NOMO-1 treated with DMSO at 0.1 percent for 48 hours (cell line): ENCODE measurements at regions not wholly inside any gene's neighbourhood (a gene's known extent, or its start where the extent isn't known, plus 50 kb on each side); places are given as distances from the start of the nearest gene placed in this dataset.
"Not testable (repeated sequence)": the region's sequence is repeated elsewhere in the genome, so short reads cannot be mapped to it uniquely, and the experiment has no call there.

Experiments used
- DNase-seq: peaks from one replicate; lab custom pipeline; 2025; ENCODE audit not compliant: unreplicated experiment; lab: John Stamatoyannopoulos, UW

DNA sequence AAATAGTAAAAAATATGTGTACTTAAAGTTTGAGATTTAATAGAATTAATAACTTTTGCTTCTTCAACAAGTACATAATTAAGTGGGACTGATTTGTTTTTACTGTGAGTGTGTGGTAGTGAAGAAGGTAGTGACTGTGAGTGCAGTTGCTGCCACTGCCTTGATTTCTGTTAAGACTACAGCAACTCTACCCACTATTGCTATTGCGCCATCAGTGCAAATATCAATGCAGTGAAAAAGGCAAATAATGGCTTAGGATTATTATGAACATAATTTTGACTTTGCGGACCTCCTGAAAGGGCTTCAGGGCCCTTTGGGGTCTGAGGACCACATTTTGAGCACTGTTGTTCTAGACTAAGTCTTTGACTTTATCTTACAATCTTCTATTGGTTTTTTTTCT is 112.0 kb upstream of the PITX1 start:
- DNase-seq, result no peak

DNA sequence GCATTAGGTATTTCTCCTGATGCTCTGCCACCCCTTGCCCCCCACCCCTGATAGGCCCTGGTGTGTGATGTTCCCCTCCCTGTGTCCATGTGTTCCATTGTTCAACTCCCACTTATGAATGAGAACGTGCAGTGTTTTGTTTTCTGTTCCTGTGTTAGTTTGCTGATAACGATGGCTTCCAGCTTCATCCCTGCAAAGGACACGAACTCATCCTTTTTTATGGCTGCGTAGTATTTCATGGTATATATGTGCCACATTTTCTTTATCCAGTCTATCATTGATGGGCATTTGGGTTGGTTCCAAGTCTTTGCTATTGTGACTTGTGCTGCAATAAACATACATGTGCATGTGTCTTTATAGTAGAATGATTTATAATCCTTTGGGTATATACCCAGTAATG is 109.7 kb upstream of the PITX1 start:
- DNase-seq, result not testable (repeated sequence)

DNA sequence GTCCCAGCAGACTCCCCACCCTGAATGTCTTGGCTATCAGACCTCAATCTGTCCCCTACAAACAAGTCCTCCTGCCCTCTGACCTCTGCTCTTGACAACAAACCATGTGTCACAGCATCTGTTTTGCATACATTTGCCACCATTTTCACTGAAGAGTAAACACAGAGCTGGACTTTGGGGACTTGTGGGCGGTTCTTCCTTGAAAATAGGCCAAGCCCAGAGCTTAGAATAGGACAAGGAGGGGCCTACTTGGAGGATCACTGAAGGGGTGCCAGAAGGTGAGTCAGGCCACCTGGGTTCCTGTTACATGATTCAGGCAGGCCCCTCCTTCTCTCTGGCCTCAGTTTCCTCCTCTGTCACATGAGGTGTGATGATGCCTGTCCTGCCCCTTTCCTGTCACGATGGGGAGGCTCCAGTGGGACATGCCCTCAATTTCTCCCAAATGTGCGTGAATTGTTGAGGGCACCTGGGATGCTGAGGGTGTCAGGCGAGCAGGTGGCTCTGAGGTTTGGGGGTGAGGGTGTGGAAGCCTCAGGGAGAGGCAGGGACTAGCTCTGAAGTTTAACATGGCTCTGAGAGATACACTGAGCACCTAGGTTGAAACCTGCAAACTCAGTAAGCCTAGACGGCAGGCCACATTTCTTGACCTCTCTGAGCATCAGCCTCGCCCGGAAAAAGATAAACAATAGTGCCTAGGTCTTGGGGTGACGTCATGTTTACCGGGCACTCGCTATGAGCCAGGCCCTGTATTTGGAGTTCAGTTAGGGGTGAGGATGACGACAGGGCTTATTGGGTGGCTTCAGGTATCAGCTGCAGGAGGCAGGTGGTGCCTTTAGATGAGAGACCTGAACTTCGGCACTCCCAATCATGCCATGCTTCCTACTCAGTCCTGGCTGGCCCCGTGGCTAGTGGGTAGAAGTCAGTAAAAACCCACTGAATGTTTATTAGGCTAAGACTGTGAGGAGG is 107.6 kb upstream of the PITX1 start:
- no peak for DNase-seq

DNA sequence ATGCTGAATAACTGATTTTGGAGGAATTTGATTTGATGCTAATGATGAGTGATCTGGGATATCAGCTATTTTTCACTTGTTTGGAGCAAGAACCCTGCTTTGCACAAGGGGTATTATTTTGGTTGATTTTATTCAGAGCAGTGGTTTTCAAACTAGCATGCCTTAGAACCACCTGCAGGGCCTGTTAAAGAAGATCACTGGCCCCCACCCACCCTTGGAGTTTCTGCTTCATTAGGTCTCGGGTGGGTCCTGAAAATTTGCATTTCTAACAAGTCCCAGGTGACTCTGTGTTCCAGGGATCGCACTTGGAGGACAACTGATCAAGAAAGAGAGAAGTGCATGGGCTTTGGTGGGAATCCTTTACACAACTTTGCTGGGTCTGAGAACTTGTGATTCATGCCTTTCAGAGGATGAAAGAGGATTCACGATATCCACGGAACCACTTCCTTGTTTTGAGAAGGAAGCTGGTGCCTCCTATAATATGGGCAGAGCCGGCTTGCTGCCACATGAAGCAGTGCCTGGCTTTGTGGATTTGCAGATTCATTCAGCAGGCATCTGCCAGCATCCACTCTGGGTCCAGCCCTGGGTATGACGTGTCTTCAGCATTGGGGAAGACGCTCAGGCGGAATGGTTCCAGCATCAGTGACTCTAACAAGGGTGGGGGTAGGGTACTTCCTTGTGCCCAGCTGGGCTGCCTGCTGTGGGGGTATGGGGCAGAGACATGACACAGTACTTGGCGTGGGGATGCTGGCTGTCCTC is 106.6 kb upstream of the PITX1 start:
- DNase-seq, result peak; percentile 51

DNA sequence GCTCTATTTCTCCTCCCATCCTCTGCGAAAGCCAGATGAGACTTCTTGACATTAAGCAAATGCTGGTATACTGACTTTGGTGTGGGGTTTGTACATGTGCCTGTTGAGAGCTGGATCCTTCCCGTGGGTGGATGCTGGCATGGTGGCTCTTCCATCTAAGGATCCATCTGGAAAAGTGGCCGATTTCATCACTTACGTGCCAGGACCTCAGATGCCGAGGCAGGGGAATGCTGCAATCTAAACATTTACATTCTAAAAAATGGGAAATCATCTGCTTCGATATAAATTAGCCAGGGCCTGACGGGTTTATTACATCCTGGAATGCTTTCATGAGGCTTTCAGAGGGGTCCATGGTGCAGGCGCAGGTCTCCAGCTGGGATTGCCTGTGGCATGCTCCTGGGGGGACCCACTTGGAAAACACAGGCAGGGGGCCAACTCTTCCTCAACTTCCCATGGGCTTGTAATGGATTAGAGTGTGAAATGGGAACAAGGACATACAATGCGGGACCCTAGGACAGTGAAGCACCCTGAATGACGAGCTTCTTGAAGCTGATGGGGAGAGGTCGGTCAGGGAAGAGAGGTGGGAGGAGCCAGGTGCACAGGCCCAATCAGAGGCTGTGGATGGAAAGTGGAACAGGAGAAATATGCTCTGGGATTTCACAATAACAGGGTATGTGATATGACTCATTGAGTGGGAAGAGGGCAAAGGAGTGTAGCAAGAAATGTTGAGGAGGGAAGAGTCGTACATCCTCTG is 105.5 kb upstream of the PITX1 start:
- DNase-seq, result peak; percentile 60

DNA sequence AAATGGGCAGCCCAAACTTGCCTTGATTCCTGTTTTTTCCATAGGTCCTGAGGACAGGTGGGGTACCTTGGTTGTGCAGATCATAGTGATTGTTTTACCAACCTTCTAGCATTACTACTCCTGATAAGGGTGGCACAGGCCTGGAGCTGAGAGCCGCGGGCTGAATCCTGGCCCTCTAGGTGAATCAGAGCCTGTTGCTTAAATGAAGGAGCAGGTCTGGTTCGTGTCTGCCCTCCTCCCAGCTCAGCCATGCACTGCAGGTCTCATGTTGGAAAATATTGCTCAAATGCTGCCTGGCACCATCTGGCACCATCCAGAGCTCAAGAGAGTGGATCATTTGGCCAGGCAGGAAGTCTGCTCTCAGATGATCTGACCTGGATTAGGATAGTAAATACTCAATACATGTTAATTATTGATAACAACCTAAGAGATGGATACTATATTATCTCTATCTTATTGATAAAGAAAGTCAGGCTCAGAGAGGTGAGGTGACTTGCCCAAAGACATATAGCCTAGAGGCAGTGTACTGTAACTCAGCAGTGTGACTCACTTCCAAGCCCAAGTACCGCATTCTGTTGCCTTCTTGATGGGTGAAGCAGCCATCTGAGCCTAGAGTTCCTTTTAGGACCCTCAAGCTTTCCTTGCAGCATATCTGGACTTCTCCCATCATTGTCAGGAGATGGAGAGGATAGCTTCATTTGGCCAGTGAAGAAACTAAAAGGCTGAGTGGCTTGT is 104.3 kb upstream of the PITX1 start:
- no peak for DNase-seq

DNA sequence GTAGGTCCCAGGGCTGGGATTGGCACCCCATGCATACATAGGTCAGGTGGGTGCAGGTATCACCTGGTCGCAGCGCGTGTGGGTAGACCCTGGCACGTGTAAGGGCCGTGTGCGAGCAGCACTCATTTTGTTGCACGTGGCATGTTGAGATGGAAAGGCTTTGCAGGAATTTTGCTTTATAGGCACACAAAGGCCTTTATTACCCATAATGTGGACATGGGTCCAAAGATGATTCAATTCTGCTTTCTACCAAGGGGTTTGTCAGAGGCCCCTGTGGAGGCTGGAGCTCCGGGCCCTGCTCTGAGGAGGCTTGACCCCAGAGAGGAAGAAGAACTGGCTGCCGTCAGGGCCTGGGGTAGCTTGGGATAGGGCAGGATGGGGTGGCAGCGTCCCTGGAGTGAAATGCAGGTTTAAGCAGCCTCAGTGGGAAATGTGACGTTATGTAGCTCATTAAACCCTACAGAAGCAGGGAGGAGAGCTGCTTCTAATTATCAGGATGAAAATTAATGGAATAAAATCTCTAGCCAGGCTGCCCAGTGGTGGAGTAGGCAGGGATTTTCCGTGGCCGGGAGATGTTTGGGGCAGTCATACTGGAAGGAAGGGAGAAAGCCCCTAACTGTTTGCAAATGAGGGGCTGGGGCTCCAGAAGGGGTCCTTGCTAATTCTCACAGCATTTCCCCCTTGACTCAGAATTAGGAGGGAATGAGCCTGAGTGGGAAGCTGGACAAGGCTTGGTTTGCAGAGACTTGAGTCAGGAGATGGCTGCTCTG is 103.3 kb upstream of the PITX1 start:
- DNase-seq, result no peak

DNA sequence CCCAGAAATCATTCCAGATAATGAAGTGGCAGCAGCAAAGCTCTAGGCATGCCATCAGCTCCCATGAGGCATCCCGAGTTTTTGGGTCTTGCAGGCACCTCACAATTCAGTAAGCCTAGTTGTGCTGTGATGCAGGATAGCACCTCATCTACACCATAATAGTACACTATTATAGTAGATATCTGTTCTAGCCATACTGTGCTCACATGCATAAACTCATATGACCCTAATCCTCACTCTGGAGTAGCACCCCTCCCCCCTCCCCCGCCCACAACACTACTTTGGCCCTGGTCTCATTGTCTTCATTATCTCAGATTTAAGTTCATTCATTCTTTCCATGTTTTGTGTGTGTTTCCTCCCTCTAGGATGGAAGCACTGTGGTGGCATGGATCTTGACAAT is 102.5 kb upstream of the PITX1 start:
- DNase-seq, result no peak

DNA sequence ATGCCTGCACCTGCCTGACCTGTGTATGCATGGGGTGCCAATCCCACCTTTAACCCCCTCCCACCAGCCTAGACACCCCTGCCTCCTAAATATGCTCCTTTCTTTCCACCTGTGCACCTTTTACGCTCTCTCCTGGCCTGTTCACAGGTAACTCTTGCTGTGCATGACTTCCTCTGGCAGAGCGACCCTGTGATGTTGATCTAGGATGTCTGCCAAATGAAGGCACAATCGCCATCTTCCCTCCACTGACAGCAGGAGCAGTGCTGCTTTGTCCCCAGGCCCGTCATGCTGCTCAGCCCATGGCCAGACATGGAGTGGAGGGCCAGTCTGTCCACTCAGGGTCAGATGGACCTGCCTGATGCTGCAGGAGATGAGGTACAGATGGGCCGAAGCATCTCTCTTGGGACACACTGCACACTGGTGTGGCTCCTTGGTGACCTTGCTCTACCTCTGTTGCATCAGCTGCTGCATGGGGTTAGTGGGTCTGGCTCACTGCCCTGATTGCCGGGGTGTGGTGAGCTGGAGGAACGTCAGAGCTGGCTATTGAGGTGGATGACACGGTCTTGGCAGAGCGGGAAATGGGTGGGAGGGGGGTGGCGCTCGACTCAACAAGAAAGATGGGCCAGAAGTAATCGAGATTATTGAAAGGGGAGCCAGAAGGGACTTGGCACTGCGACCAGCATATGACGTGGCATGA is 101.7 kb upstream of the PITX1 start:
- no peak for DNase-seq

DNA sequence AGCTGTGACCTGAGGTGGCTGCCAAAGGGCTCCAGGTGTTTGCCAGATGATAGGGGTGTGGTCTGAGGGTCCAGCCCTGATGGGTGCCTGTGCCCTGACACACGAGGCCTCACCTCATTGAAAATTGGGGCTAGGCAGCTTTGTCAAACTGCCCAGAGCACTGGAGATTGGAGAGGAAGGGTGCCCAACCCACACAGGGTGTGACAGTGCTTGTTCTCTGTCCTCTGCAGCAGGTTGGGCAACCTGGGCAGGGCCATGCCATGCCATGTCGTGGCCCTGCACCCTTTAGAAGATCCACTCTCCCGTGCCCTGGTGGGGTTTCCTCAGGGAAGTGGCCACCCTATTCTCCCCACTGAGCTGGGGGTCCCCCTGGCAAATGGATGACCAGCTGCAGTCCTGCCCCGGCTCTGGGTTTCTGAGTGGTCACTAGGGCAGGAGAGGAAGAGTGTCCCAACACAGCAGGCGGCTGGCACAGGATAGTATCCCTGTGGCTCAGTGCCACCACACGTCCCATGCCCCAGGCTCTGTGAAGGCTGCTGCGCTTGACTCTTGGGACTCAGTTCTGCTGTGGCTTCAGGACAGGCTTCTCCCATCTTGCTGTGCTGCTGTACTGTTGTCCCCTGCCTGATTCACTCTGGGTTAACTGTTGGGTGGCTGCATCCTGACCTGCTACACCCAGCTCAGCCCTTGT is 100.8 kb upstream of the PITX1 start:
- no peak for DNase-seq

DNA sequence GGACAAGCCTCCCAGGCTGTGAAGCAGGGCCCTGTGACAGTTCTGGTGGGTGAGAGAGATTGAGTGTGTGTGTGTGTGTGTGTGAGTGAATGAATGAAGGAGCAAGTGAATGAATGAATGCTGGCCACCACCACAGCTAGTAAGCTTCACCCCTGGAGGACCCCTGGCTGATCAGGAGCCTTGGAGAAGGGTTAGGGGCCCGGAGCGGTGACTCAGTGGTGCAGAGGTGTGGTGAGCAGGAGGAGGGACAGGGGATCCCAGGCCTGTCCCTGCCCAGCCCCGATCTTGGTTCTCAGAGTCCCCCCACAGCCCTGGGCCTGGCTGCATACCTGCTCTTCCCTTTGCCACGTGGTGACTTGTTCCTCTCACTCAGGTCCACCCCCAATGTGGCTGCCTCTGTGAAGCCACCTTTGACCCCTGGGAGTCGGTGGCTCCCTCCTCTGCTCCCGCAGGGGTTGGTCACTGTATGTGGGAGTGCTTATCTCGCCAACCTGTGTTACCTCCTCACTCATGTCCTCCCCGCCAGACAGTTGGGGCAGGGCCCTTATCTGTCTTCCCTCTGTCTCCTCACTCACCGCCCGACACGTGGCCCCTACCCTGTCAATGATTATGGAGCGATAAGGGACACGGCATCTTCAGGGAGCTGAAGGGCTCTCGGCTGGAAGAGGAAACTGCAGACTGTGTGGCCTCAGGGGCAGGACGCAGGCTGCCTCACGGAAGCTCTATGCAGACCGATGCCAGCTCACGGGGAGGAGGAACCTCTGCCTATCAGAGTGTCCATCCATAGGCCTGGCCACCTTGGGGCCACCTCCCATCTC is 99.9 kb upstream of the PITX1 start:
- no peak for DNase-seq

DNA sequence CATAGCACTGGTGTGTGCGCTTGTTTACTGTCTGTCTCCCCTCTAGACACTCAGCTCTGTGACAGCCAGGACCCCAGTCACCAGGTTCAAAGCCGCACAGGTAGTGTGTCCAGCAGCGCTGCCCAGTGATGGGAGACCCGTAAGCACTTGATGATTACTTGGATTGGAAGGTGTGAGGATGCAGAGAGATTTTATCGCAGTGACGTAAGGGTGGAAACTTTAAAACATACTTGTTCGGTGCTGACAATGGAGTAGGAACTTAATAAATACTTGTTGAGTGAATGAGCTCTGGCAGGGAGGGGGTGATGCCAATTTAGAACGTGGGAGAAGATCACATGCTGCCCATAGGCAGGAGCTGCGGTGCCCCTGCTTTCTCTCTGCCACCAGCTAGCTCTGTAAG is 99.2 kb upstream of the PITX1 start:
- no peak for DNase-seq

DNA sequence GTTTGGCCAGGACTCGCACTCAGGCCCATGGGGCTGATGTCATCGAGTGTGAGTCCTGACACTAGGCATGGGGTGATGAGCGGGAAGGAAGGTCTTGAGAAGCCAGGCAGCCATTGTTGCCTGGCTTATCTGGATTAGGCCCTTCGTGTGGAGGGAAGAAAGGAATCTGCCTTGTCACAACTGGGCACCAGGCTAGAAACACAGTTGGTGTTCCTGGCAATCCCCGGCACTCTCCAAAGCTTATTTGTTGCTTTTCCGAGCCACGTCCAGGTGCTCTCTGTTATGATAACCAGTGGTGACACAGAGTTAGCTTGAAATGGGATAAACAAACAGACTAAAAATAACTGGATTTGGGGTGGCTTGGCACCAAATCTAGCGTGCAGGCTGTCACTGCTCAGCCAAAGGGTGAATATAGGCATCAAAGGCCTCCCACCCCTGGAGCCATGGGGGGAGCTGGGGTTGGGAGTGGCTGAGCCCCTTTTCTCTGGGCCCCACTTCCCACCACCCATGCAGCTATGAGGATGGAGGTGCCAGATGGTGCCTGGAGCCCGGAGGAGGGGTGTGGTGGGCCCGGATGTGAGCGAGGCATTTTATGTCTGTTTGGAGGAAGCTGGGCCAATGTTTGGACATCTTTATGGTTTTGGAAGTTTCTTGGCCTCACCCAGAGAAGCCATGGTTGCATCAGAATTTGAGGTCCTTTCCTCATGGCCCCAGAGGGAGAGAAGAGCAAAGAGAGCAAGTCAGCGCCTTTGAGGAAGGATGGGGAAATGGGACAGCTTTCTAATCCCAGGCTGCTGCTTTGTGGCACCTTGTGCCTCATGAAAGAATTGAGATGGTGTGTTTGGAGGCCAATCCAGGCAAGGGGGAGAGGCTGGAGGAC is 98.0 kb upstream of the PITX1 start:
- DNase-seq, result no peak

DNA sequence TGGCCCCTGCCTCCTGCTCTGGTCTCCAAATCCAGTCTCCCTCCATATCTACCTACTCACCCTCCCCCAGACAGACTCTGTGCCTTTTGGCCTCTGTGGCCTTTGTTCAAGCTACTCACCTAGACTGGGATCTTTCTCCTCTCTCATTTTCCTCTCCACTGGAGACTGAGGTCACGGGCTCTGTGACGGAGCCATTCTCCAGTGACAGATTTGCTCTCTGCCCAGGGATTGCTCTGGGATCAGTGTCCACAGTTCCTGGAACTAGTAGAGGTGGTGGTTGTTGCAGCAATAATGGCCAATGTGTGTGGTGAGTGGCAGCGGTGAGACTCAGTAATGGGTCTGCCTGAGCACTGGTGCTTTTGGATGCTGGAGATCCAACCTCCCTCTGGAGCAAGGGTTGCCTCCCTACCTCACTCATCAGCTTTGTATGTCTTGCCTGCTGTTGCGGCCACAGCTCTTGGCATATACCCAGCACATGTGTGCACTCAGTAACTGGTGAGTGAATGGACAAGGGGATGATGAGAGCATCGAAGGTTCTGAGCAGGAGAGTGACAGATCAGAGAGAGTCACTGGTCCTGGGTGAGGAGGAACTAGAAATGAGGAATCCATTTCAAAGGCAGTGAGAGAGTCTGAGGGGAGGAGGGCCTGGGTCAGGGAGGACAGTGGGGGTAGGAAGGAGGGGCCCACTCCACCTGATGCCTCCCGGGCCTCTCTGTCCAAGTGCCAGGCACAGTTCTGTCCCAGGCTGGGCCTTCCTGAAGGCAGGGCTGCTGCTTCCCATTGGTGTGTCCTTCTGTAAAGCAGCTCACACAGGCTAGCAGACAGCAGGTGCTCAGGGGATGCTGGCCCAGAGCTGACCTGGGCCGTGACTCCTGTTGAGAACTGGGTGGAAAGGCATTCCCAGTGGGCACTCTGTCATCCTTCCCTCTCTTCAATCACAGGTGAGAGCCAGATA is 96.5 kb upstream of the PITX1 start:
- no peak for DNase-seq

DNA sequence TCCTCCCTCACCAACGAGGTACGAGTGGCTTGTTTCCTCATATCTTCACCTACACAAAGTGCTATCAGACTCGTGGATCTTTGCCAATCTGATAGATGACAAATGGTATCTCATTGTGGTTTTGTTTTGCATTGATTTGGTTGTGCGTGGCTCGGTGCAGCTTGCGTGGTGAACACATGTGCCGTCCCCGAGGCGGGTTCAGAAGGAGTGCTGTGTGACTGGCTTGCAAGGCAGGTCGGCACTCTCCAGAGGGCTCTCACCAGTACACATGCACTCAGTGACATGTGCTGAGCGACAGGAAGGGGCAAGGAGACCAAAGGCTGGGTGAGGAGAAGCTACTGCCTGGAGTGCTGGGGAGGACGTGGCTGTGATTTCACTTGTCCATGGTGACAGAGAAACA is 95.3 kb upstream of the PITX1 start:
- DNase-seq, result no peak

DNA sequence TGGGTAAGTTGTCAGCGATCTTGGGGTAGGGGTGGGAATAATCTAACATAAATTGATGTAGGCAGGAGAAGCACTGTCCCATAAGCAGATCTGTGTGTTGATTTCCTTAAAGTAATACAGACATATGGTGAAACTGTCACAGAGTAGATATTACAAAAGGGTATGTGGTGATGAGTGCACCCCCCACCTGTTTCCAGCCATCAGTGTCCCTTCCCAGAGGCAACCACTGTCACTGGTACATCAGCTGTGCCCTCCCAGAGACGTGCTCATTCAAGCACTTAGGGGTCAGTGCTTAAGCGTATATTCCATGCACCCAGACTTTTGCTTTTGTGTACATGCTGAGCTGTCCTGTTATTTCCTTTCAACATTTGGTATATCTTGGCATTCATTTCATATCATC is 94.3 kb upstream of the PITX1 start:
- no peak for DNase-seq
